Hepatocyte (in vitro differentiated cells): ENCODE measurements at regions not wholly inside any gene's neighbourhood (a gene's known extent, or its start where the extent isn't known, plus 50 kb on each side); places are given as distances from the start of the nearest gene placed in this dataset.

Experiments used
- EZH2phosphoT487 ChIP-seq: fragments of 200-600 bp; sonication (generic); IDR thresholded peaks from one replicate; pipeline ENCODE4 v1.6.1; 2018; ENCODE audit warnings: antibody characterized with exemption, mild to moderate bottlenecking, low read depth, moderate library complexity; ENCODE audit not compliant: unreplicated experiment, severe bottlenecking
- TF ChIP-seq, protein P1 (sequence below): fragments of 200-600 bp; sonication (generic); IDR thresholded peaks from 2 replicates; pipeline ENCODE4 v1.5.1; 2016; ENCODE audit warnings: antibody characterized with exemption, mild to moderate bottlenecking; ENCODE audit not compliant: poor library complexity

DNA sequence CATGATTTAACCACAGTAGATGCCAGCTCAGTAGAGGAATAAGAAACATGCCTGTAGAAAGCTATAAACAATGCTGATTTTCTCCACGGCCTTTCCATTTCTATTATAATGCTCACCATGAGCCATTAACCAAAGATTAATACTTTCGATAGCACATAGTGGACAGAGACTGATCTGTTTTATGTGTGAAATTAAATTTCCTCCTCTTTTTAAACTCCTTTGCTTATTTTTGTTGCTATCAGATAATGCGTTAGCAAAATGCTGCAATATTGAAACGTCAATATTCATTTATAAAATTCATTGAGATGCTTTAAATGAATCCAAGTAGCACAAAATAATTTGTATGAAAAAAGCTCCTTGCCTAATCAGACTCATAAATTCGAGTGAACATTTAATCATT, 1807.9 kb downstream of the MRPL39 start:
- TF ChIP-seq EZH2phosphoT487 = no peak
- TF ChIP-seq, protein P1, sequence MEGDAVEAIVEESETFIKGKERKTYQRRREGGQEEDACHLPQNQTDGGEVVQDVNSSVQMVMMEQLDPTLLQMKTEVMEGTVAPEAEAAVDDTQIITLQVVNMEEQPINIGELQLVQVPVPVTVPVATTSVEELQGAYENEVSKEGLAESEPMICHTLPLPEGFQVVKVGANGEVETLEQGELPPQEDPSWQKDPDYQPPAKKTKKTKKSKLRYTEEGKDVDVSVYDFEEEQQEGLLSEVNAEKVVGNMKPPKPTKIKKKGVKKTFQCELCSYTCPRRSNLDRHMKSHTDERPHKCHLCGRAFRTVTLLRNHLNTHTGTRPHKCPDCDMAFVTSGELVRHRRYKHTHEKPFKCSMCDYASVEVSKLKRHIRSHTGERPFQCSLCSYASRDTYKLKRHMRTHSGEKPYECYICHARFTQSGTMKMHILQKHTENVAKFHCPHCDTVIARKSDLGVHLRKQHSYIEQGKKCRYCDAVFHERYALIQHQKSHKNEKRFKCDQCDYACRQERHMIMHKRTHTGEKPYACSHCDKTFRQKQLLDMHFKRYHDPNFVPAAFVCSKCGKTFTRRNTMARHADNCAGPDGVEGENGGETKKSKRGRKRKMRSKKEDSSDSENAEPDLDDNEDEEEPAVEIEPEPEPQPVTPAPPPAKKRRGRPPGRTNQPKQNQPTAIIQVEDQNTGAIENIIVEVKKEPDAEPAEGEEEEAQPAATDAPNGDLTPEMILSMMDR = no peak
